ENCODE measurements at regions not wholly inside any gene's neighbourhood (a gene's known extent, or its start where the extent isn't known, plus 50 kb on each side); places are given as distances from the start of the nearest gene placed in this dataset.
"Not testable (repeated sequence)": the region's sequence is repeated elsewhere in the genome, so short reads cannot be mapped to it uniquely, and the experiment has no call there.

GRCh38 chr4:43089730-43090129 lies 197.2 kb downstream of the GRXCR1 start:
- DNase-seq (ENCODE audit: low read depth): peak; percentile 51

GRCh38 chr4:43103048-43103447 lies 210.5 kb downstream of the GRXCR1 start:
- peak; percentile 1 for DNase-seq (ENCODE audit: low read depth)

- DNase-seq (ENCODE audit: low read depth): no peak
These were observed 219.6 kb downstream of the GRXCR1 start for GRCh38 chr4:43112139-43112538.

GRCh38 chr4:43113196-43113595 lies 220.7 kb downstream of the GRXCR1 start:
- no peak for DNase-seq (ENCODE audit: low read depth)

- DNase-seq (ENCODE audit: low read depth): no peak
These were observed 234.1 kb downstream of the GRXCR1 start for GRCh38 chr4:43126595-43126994.

GRCh38 chr4:43130228-43131021 lies 237.9 kb downstream of the GRXCR1 start:
- no peak for DNase-seq (ENCODE audit: low read depth)

- peak; percentile 53 for DNase-seq (ENCODE audit: low read depth)
These were observed 239.6 kb downstream of the GRXCR1 start for GRCh38 chr4:43132010-43132582.

- DNase-seq (ENCODE audit: low read depth): no peak
These were observed 241.1 kb downstream of the GRXCR1 start for GRCh38 chr4:43133566-43133965.

GRCh38 chr4:43136752-43137151 lies 244.2 kb downstream of the GRXCR1 start:
- no peak for DNase-seq (ENCODE audit: low read depth)

- no peak for DNase-seq (ENCODE audit: low read depth)
These were observed 253.7 kb downstream of the GRXCR1 start for GRCh38 chr4:43146198-43146597.

- DNase-seq (ENCODE audit: low read depth): no peak
These were observed 256.0 kb downstream of the GRXCR1 start for GRCh38 chr4:43148481-43148880.

- no peak for DNase-seq (ENCODE audit: low read depth)
These were observed 270.7 kb downstream of the GRXCR1 start for GRCh38 chr4:43163101-43163792.

GRCh38 chr4:43189741-43190140 lies 297.2 kb downstream of the GRXCR1 start:
- no peak for DNase-seq (ENCODE audit: low read depth)

- not testable (repeated sequence) for DNase-seq (ENCODE audit: low read depth)
These were observed 320.1 kb downstream of the GRXCR1 start for GRCh38 chr4:43212576-43212975.

GRCh38 chr4:43223820-43224219 lies 331.3 kb downstream of the GRXCR1 start:
- no peak for DNase-seq (ENCODE audit: low read depth)

GRCh38 chr4:43224559-43224958 lies 332.0 kb downstream of the GRXCR1 start:
- DNase-seq (ENCODE audit: low read depth): no peak

GRCh38 chr4:43233321-43233720 lies 340.8 kb downstream of the GRXCR1 start:
- DNase-seq (ENCODE audit: low read depth): no peak

- peak; percentile 39 for DNase-seq (ENCODE audit: low read depth)
These were observed 342.3 kb downstream of the GRXCR1 start for GRCh38 chr4:43234626-43235415.

- no peak for DNase-seq (ENCODE audit: low read depth)
These were observed 345.5 kb downstream of the GRXCR1 start for GRCh38 chr4:43238008-43238407.

- no peak for DNase-seq (ENCODE audit: low read depth)
These were observed 346.1 kb downstream of the GRXCR1 start for GRCh38 chr4:43238585-43238984.

- DNase-seq (ENCODE audit: low read depth): no peak
These were observed 348.6 kb downstream of the GRXCR1 start for GRCh38 chr4:43241104-43241503.

GRCh38 chr4:43242606-43243005 lies 350.1 kb downstream of the GRXCR1 start:
- peak; percentile 28 for DNase-seq (ENCODE audit: low read depth)
